ENCODE measurements at regions not wholly inside any gene's neighbourhood (a gene's known extent, or its start where the extent isn't known, plus 50 kb on each side); places are given as distances from the start of the nearest gene placed in this dataset.

DNA sequence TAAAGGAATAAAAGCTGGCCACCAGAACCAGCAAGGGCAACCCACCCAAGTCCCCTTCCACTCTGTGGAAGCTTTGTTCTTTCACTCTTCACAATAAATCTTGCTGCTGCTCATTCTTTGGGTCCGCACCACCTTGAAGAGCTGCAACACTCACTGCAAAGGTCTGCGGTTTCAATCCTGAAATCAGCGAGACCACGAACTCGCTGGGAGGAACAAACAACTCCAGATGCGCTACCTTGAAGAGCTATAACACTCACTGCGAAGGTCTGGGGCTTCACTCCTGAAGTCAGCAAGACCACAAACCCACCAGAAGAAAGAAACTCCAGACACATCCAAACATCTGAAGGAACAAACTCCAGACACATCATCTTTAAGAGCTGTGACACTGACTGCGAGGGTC, 365.2 kb upstream of the LUZP2 start:
- no peak overlapping the region for H3K4me2 ChIP-seq
- H3F3A ChIP-seq (ENCODE audit: low read depth): no peaks in the 10 kb centered on the region
- no peak for TF ChIP-seq CTCF (IDR thresholded peaks at IDR 0.05)
- no peak for TF ChIP-seq EZH2phosphoT487 (IDR thresholded peaks at IDR 0.05)
- no peak for TF ChIP-seq EZH2 (IDR thresholded peaks at IDR 0.05)
- H3K4me1 ChIP-seq: no peaks in the 10 kb centered on the region
- H3K9me3 ChIP-seq (ENCODE audit: low read depth): no peaks in the 10 kb centered on the region
- H3K36me3 ChIP-seq: no peaks in the 10 kb centered on the region
- H3K9ac ChIP-seq: no peak overlapping the region
- peaks cover 2% of the 10 kb centered on the region for H3K27me3 Mint-ChIP-seq (ENCODE audit: insufficient read depth, low read depth)
- H3K27ac Mint-ChIP-seq: no peak overlapping the region
- DNase-seq (ENCODE audit: low spot score): no peak
- H3K4me1 Mint-ChIP-seq: peaks cover 3% of the 10 kb centered on the region
- H3K36me3 Mint-ChIP-seq: no peaks in the 10 kb centered on the region
- H2AFZ ChIP-seq (replicated peaks): no peak overlapping the region
- H3K27ac ChIP-seq: no peak overlapping the region
- no peaks in the 10 kb centered on the region for H3K27me3 ChIP-seq
- no peaks in the 10 kb centered on the region for H3K79me2 ChIP-seq (ENCODE audit: low read depth)
- no peak overlapping the region for H3K4me3 Mint-ChIP-seq
- H3K4me3 ChIP-seq: no peak overlapping the region
- H4K20me1 ChIP-seq (ENCODE audit: low read depth): no peaks in the 10 kb centered on the region
- H3K9me3 Mint-ChIP-seq: peaks cover 2% of the 10 kb centered on the region

GRCh38 chr11:24132471-24132870, 364.4 kb upstream of the LUZP2 start:
- no peaks in the 10 kb centered on the region for H3K9me3 ChIP-seq (ENCODE audit: low read depth)
- no peaks in the 10 kb centered on the region for H3K4me1 ChIP-seq
- TF ChIP-seq EZH2 (IDR thresholded peaks at IDR 0.05): no peak
- no peak for TF ChIP-seq EZH2phosphoT487 (IDR thresholded peaks at IDR 0.05)
- TF ChIP-seq CTCF (IDR thresholded peaks at IDR 0.05): no peak
- no peaks in the 10 kb centered on the region for H3F3A ChIP-seq (ENCODE audit: low read depth)
- Mint-ChIP-seq H3K36me3 (no peaks in the 10 kb centered on the region), H3K9me3 (peaks cover 2% of the 10 kb centered on the region), H3K27me3 (ENCODE audit: insufficient read depth, low read depth) (peaks cover 2% of the 10 kb centered on the region), H3K4me1 (peaks cover 3% of the 10 kb centered on the region), H3K27ac (no peak overlapping the region), H3K4me3 (no peak overlapping the region)
- H3K36me3 ChIP-seq: no peaks in the 10 kb centered on the region
- no peak overlapping the region for H2AFZ ChIP-seq (replicated peaks)
- H3K4me2 ChIP-seq: no peak overlapping the region
- H3K79me2 ChIP-seq (ENCODE audit: low read depth): no peaks in the 10 kb centered on the region
- no peak overlapping the region for H3K27ac ChIP-seq
- DNase-seq (ENCODE audit: low spot score): no peak
- H3K9ac ChIP-seq: no peak overlapping the region
- H3K27me3 ChIP-seq: no peaks in the 10 kb centered on the region
- no peaks in the 10 kb centered on the region for H4K20me1 ChIP-seq (ENCODE audit: low read depth)
- H3K4me3 ChIP-seq: no peak overlapping the region

DNA sequence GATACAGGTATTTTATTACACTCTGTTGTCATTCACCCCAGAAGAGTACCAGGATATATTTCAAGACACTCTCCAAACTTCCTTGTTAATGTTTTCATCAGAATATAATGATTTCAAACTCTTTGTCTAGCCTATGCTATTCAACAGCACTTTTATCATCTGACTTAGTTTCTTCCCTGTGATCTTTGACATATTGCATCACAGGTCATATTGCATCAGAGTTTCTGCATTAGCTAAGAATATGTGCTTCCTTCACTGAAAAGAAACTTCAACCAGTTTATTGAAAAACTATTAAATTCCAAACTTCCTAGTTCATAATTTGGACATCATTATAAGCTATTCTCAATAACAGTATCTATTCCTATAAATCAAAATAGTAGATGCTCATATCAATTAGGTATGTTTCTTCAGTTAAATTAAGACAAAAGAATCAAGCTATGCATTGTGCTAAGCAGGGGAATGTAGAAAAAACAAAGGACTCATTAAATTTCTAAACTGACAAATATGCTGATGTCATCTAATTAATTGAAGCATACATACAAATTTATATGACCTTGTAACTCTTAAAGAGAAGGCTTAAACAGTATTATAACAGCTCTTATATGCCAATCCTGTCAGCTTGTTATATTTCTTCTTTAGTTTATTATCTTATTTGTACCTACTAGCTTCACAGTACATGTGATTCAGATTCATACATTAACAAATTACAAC, 361.8 kb upstream of the LUZP2 start:
- H3K9me3 Mint-ChIP-seq: peaks cover 2% of the 10 kb centered on the region
- no peak overlapping the region for H3K4me3 Mint-ChIP-seq
- Histone ChIP-seq H3K27ac (no peak overlapping the region), H3K4me2 (no peak overlapping the region), H4K20me1 (ENCODE audit: low read depth) (no peaks in the 10 kb centered on the region), H3K27me3 (no peaks in the 10 kb centered on the region), H2AFZ (replicated peaks) (no peak overlapping the region), H3K4me3 (no peak overlapping the region), H3K9ac (no peak overlapping the region), H3K4me1 (no peaks in the 10 kb centered on the region), H3F3A (ENCODE audit: low read depth) (no peaks in the 10 kb centered on the region), H3K36me3 (no peaks in the 10 kb centered on the region), H3K9me3 (ENCODE audit: low read depth) (no peaks in the 10 kb centered on the region), H3K79me2 (ENCODE audit: low read depth) (no peaks in the 10 kb centered on the region)
- peaks cover 3% of the 10 kb centered on the region for H3K4me1 Mint-ChIP-seq
- no peaks in the 10 kb centered on the region for H3K36me3 Mint-ChIP-seq
- TF ChIP-seq CTCF (IDR thresholded peaks at IDR 0.05): no peak
- no peak for TF ChIP-seq EZH2phosphoT487 (IDR thresholded peaks at IDR 0.05)
- TF ChIP-seq EZH2 (IDR thresholded peaks at IDR 0.05): no peak
- no peak for DNase-seq (ENCODE audit: low spot score)
- H3K27ac Mint-ChIP-seq: no peak overlapping the region
- peaks cover 2% of the 10 kb centered on the region for H3K27me3 Mint-ChIP-seq (ENCODE audit: insufficient read depth, low read depth)

Measured in neural progenitor cell (in vitro differentiated cells).